Keratinocyte (primary cell): ENCODE measurements at regions not wholly inside any gene's neighbourhood (a gene's known extent, or its start where the extent isn't known, plus 50 kb on each side); places are given as distances from the start of the nearest gene placed in this dataset.

ENCODE experiments used
- DNase-seq: peaks from one replicate; pipeline ENCODE4 v3.0.0-alpha.2; 2011; ENCODE audit warnings: low read depth, missing footprints, low spot score
- FAIRE-seq: peaks from 2 replicates; lab custom pipeline; 2011; peaks lifted over from hg19 to GRCh38; lab: Jason Lieb, UNC
- H2AFZ ChIP-seq: 2 replicates; pipeline ENCODE4 v1.6.0; 2012; ENCODE audit warnings: low read length, control low read depth, inconsistent platforms; ENCODE audit not compliant: control insufficient read depth
- H3K27ac ChIP-seq: 2 replicates; pipeline ENCODE4 v1.5.1; 2011; ENCODE audit warnings: low read length; ENCODE audit not compliant: control insufficient read depth, insufficient read depth
- H3K27me3 ChIP-seq: 3 replicates; pipeline ENCODE4 v1.6.0; 2011; ENCODE audit warnings: low read length; ENCODE audit not compliant: control insufficient read depth, insufficient read depth; ENCODE audit errors: extremely low read depth
- H3K36me3 ChIP-seq, 2 experiments: 2 replicates in 1 of 2; 3 replicates in 1 of 2; pipeline ENCODE4 v1.5.1; 2011; ENCODE audit warnings: low read length in 2 of 2, mild to moderate bottlenecking in 1 of 2; ENCODE audit not compliant: control insufficient read depth in 2 of 2, insufficient read depth in 2 of 2; ENCODE audit errors: extremely low read depth in 1 of 2
- H3K4me1 ChIP-seq: 3 replicates; pipeline ENCODE4 v1.5.1; 2011; ENCODE audit warnings: low read length; ENCODE audit not compliant: control insufficient read depth, insufficient read depth; ENCODE audit errors: extremely low read depth
- H3K4me2 ChIP-seq: 3 replicates; pipeline ENCODE4 v1.6.0; 2011; ENCODE audit warnings: low read depth, low read length; ENCODE audit not compliant: control insufficient read depth, insufficient read depth; ENCODE audit errors: extremely low read depth
- H3K4me3 ChIP-seq, 3 experiments: fragments of 200-600 bp in 1 of 3; sonication (generic) in 1 of 3; 2 replicates in 2 of 3; 3 replicates in 1 of 3; pipeline ENCODE4 v1.5.1; 2011 to 2016; ENCODE audit warnings: low read length in 3 of 3, mild to moderate bottlenecking in 3 of 3, control low read depth in 2 of 3, inconsistent platforms in 1 of 3, low read depth in 1 of 3, mixed read lengths in 1 of 3, mixed run types in 1 of 3, moderate library complexity in 1 of 3; ENCODE audit not compliant: control insufficient read depth in 2 of 3, insufficient read depth in 2 of 3; ENCODE audit errors: extremely low read depth in 1 of 3
- H3K79me2 ChIP-seq: 2 replicates; pipeline ENCODE4 v1.6.0; 2012; ENCODE audit warnings: low read length; ENCODE audit not compliant: control insufficient read depth, insufficient read depth
- H3K9ac ChIP-seq: 3 replicates; pipeline ENCODE4 v1.6.0; 2011; ENCODE audit warnings: low read length; ENCODE audit not compliant: control insufficient read depth, insufficient read depth; ENCODE audit errors: extremely low read depth
- H3K9me1 ChIP-seq: 3 replicates; pipeline ENCODE4 v1.6.0; 2011; ENCODE audit warnings: low read length; ENCODE audit not compliant: control insufficient read depth, insufficient read depth; ENCODE audit errors: extremely low read depth
- H3K9me3 ChIP-seq: 2 replicates; pipeline ENCODE4 v1.5.1; 2012; ENCODE audit warnings: low read depth, low read length; ENCODE audit not compliant: control insufficient read depth
- H4K20me1 ChIP-seq: 3 replicates; pipeline ENCODE4 v1.6.0; 2011; ENCODE audit warnings: low read length; ENCODE audit not compliant: control insufficient read depth, insufficient read depth; ENCODE audit errors: extremely low read depth
- EZH2 ChIP-seq: IDR thresholded peaks from one replicate; pipeline ENCODE4 v1.6.1; 2012; ENCODE audit warnings: inconsistent platforms, mild to moderate bottlenecking, low read length, moderate library complexity
- dilution Hi-C: fragments of 300-500 bp; cut with MboI; formaldehyde crosslinking; loops from one replicate; pipeline ENCODE4 v1.7.0; 2020; ENCODE audit warnings: low sequenced_read_pairs; ENCODE audit not compliant: extremely low pct_ligation_motif_present
- TF ChIP-seq, protein P1 (sequence below), 3 experiments: IDR thresholded peaks in 1 of 3; conservative IDR thresholded peaks in 1 of 3; optimal IDR thresholded peaks in 1 of 3; 2 replicates in 2 of 3; 3 replicates in 1 of 3; pipeline versions ENCODE3 to v1.5.1; 2011; ENCODE audit warnings: low read length in 3 of 3, mild to moderate bottlenecking in 3 of 3, moderate library complexity in 2 of 3, control low read depth in 1 of 3, inconsistent platforms in 1 of 3; ENCODE audit not compliant: insufficient read depth in 2 of 3; ENCODE audit errors: extremely low read depth in 1 of 3

DNA sequence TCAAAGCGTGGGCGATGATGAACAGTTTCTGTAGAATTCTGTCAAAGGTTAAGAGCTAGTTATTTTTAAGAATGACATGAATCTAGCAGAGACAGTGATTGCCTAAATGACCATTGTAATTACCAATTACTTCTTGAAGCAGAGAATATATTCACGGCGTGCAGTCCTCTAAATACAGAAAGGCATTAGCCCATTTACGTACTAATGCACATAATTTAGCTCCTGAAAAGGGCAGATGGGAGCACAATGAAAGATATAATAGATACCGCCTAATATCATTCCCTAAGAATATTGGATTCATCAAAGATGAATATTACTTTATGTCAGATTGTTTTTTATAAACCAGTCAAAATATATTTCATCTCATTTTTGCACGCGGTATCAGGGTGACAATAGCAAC lies 212.4 kb downstream of the URI1 start:
- FAIRE-seq, result no peak

DNA sequence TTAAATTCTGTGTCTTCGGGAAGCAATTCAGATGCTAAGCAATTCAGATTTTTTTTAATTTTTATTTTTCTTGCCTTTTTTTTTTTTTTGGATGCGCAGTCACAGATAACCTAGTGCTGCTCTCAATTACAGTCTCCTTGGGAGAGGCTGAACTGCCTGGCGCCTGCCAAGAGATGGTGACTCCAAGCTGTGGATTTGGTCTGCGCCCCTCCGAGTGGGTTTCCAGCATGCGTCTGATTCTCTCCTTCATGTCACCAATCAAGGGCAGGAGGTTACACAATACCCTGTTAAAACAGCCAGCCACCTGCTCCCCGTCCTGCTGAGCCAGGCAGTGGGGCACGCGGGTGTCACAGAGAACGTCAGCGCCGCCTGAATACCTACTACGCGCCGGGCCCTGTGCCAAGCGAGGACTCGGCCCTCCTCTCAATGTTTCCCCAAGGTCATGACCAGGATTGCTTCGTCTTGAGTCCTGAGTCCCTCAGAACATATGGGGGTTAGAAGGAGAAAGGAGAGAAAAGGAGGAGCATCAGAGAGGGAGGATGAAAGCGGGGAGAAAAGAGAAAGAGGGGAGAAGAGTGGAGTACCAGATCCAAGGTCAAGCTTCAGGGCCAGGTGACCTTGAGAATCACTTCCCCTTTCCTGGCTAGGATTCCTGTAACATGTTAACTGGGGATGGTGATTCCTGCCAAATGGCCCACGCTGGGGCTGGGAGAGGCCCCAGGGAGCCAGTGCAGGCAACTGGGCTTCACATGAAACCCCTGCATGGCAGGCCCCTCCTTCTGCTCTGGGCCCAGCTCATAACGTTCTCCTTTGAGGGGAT lies 213.6 kb downstream of the URI1 start:
- Histone ChIP-seq H3K79me2 (no peaks in the 10 kb centered on the region), H4K20me1 (no peaks in the 10 kb centered on the region), H3K4me1 (no peaks in the 10 kb centered on the region), H2AFZ (no peak overlapping the region), H3K4me3 (no peak overlapping the region), H3K9me3 (peaks cover 8% of the 10 kb centered on the region), H3K36me3 (no peaks in the 10 kb centered on the region), H3K9ac (no peak overlapping the region), H3K27me3 (no peaks in the 10 kb centered on the region), H3K27ac (no peak overlapping the region), H3K4me2 (no peak overlapping the region), H3K9me1 (no peaks in the 10 kb centered on the region)
- dilution Hi-C loops, result no loop called here
- no peak for DNase-seq
- no peak for FAIRE-seq
- no peak for TF ChIP-seq EZH2
- TF ChIP-seq, protein P1, sequence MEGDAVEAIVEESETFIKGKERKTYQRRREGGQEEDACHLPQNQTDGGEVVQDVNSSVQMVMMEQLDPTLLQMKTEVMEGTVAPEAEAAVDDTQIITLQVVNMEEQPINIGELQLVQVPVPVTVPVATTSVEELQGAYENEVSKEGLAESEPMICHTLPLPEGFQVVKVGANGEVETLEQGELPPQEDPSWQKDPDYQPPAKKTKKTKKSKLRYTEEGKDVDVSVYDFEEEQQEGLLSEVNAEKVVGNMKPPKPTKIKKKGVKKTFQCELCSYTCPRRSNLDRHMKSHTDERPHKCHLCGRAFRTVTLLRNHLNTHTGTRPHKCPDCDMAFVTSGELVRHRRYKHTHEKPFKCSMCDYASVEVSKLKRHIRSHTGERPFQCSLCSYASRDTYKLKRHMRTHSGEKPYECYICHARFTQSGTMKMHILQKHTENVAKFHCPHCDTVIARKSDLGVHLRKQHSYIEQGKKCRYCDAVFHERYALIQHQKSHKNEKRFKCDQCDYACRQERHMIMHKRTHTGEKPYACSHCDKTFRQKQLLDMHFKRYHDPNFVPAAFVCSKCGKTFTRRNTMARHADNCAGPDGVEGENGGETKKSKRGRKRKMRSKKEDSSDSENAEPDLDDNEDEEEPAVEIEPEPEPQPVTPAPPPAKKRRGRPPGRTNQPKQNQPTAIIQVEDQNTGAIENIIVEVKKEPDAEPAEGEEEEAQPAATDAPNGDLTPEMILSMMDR (optimal IDR thresholded peaks at IDR 0.05 in 1 of 3, IDR thresholded peaks at IDR 0.05 in 1 of 3, conservative IDR thresholded peaks at IDR 0.05 in 1 of 3; ENCODE audit: extremely low read depth in 1 of 3, insufficient read depth in 2 of 3, low read length in 3 of 3), result no peak

More for the DNA sequence above, 212.4 kb downstream of the URI1 start:
- H4K20me1 ChIP-seq, result no peaks in the 10 kb centered on the region
- no peak overlapping the region for H3K4me2 ChIP-seq
- no peak overlapping the region for H3K27ac ChIP-seq
- no peak overlapping the region for H3K9ac ChIP-seq
- no peak overlapping the region for H3K4me3 ChIP-seq
- DNase-seq, result no peak
- no peaks in the 10 kb centered on the region for H3K9me1 ChIP-seq
- no peak overlapping the region for H2AFZ ChIP-seq
- no peaks in the 10 kb centered on the region for H3K79me2 ChIP-seq
- no peaks in the 10 kb centered on the region for H3K36me3 ChIP-seq
- no peaks in the 10 kb centered on the region for H3K27me3 ChIP-seq
- H3K9me3 ChIP-seq, result peaks cover 8% of the 10 kb centered on the region
- no peaks in the 10 kb centered on the region for H3K4me1 ChIP-seq
- TF ChIP-seq EZH2, result no peak
- dilution Hi-C loops, result no loop called here
